Hepatic stellate cell (primary cell): ENCODE measurements at regions not wholly inside any gene's neighbourhood (a gene's known extent, or its start where the extent isn't known, plus 50 kb on each side); places are given as distances from the start of the nearest gene placed in this dataset.

Source experiments
- DNase-seq: peaks from one replicate; pipeline ENCODE4 v3.0.0; 2011; ENCODE audit warnings: low spot score

DNA sequence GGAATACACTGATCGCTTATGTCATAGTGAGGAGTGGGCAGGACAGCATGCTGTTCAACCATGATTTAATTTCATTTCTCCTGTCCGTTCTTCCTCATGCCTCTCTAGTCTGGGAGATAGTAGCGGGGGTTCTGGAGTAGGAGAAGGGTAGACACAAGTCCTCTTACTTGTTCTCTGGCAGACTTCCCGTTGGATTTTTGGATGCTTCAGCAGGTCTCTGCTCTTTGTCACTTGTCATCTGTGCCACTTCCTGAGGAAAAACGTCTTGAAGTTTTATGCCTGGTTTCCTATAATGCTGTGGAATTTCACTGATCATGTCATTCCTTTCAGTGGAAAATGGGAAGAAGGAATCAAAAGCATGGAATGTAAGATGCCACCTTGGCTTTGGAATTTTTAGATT, 154.7 kb downstream of the GATB start:
- no peak for DNase-seq

DNA sequence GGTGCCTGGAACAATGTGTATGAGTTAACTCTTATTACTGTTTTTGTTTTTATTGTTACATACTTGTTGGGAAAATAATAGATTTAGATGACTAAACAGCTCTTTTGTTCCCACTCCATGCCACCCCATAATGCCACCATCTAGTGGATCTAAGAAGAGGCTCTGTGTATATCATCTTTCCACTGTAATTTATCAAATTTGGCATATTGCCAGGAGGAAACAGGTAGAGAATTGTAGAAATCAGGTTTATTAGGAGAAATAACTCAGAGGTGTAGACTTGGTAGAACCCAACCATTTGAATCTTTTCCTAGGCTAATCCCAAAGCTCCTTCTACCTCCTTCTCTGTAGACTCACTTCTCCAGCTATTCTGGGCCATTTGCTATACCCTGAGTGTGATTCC, 150.6 kb downstream of the GATB start:
- DNase-seq = no peak

DNA sequence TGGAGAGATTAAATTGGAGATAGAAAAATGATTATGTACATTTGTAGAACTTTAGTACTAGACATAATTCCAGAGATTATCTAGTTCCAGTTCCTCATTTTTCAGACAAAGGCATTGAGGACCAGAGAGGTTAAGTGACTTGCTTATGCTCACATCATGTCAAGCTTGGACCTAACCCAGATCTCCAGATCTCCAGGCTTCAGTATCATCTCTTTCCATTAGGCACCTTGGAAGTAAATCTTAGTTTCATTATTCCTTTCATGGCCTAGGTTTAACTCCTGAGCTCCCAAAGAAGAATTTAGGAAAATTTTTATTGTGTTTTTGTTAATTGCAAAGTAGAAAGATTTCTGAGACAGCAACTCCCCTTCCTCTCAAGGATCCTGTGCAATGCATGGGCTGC, 148.8 kb downstream of the GATB start:
- DNase-seq = no peak

DNA sequence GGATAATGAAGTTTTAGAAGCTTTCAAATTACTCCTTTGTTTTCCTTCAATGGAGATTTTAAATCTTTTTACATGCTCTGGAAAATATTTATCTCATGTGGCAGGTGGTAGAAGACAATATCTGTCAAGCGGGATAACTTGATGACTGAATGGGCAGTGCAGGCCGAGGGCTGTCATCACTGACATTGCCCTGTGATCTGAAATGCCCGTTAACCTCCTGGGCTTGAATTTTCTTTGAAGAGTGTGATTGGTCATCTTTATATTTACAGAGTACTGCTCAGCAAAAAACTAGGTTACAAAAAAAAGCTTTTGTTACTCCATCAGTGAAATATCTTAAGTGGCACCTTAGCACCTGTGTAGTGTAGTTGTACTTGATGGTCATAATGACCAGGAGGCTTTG, 147.5 kb downstream of the GATB start:
- DNase-seq = no peak

DNA sequence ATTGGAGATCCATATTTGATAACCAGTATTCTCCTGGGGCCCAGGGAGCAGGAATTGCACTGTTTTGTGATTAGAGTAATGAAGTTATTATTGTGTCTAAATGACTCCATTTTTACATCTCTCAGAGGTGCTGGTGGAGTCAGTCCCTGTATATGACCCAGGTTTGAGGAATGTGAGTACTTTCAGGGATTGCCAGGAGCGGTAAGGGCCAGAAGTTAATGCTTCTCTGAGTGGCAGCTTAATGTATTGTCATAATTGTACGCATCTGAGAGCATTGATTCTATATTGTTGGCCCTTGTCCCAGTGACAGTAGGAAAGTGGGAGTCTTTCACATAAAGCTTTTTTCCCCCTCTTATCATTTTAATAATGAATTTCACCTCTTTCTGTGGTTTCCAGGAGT, 146.2 kb downstream of the GATB start:
- DNase-seq = no peak

DNA sequence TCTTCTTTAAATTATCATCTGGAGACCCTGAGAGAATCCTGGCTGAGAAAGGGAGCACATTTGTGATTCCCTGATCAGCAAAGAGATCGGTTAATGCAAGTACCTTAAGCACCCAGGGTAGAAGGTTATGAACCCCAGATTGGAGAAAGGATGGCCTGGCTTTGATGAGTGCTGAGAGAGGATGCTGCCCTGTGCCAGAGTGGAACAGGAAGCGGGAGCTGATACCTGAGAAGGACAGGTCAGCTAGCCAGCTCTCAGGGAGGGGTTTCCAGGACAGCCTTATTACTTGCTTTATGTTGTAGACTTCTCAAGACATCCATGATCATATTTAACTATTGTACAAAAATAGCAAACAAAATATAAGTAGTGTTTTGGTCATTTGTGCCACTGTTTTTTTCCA, 141.9 kb downstream of the GATB start:
- DNase-seq = no peak

DNA sequence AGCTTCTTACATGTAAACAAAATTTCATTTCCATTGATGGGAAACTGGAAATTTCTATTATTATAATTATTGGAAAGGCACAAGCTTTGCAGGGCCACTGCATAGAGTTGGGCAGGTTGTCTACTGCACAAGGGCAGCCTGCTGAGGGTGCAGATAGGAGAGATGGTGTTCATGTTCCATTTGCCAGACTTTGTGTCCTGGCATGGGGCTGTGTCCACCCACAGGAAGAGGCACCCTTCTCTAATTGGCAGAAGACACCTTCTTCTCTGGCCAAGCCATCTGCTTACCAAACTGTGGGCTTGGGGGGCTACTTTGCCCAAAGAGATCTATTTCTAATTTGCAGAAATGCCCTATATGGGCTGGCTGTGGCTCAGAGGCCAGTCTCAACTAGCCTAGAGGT, 140.7 kb downstream of the GATB start:
- no peak for DNase-seq
